Brain microvascular endothelial cell (primary cell): ENCODE measurements at regions not wholly inside any gene's neighbourhood (a gene's known extent, or its start where the extent isn't known, plus 50 kb on each side); places are given as distances from the start of the nearest gene placed in this dataset.

Experiments
- DNase-seq: peaks from one replicate; pipeline ENCODE4 v3.0.0-alpha.2; 2020
- H3K27ac ChIP-seq: fragments of 250-450 bp; sonication (Bioruptor Pico); 2 replicates; pipeline ENCODE4 v1.5.1; 2020; ENCODE audit warnings: mild to moderate bottlenecking, moderate library complexity
- H3K27me3 ChIP-seq: fragments of 250-450 bp; sonication (Bioruptor Pico); replicated peaks from 2 replicates; pipeline ENCODE4 v1.5.1; 2020; ENCODE audit warnings: mild to moderate bottlenecking
- H3K36me3 ChIP-seq: fragments of 250-450 bp; sonication (Bioruptor Pico); replicated peaks from 2 replicates; pipeline ENCODE4 v1.5.1; 2020; ENCODE audit warnings: mild to moderate bottlenecking
- H3K4me3 ChIP-seq: 2 replicates; pipeline ENCODE4 v1.5.1; 2011; ENCODE audit warnings: low read depth, mild to moderate bottlenecking, control low read depth, low read length, moderate library complexity
- in situ Hi-C: cut with HindIII; loops from 2 replicates; pipeline ENCODE4 v1.10.0; 2017; ENCODE audit warnings: low sequenced_read_pairs, low pct_ligation_motif_present
- TF ChIP-seq, protein P1 (sequence below): IDR thresholded peaks from 2 replicates; pipeline ENCODE4 v1.5.1; 2011; ENCODE audit warnings: low read depth, mild to moderate bottlenecking, moderate library complexity, low read length, control low read depth, inconsistent platforms; ENCODE audit errors: missing control alignments

- H3K27ac ChIP-seq = no peak overlapping the region
- no peaks in the 10 kb centered on the region for H3K36me3 ChIP-seq
- TF ChIP-seq, protein P1, sequence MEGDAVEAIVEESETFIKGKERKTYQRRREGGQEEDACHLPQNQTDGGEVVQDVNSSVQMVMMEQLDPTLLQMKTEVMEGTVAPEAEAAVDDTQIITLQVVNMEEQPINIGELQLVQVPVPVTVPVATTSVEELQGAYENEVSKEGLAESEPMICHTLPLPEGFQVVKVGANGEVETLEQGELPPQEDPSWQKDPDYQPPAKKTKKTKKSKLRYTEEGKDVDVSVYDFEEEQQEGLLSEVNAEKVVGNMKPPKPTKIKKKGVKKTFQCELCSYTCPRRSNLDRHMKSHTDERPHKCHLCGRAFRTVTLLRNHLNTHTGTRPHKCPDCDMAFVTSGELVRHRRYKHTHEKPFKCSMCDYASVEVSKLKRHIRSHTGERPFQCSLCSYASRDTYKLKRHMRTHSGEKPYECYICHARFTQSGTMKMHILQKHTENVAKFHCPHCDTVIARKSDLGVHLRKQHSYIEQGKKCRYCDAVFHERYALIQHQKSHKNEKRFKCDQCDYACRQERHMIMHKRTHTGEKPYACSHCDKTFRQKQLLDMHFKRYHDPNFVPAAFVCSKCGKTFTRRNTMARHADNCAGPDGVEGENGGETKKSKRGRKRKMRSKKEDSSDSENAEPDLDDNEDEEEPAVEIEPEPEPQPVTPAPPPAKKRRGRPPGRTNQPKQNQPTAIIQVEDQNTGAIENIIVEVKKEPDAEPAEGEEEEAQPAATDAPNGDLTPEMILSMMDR = no peak
- no peak for DNase-seq
- in situ Hi-C loops = no loop called here
- no peaks in the 10 kb centered on the region for H3K27me3 ChIP-seq
- no peak overlapping the region for H3K4me3 ChIP-seq
Measured at GRCh38 chr4:19146038-19146437, 1105.7 kb upstream of the SLIT2 start.

- TF ChIP-seq, protein P1 = no peak
- Histone ChIP-seq H3K36me3 (no peaks in the 10 kb centered on the region), H3K27me3 (no peaks in the 10 kb centered on the region), H3K27ac (no peak overlapping the region), H3K4me3 (no peak overlapping the region)
- no peak for DNase-seq
- in situ Hi-C loops = no loop called here
Measured at GRCh38 chr4:19135895-19136633, 1114.5 kb upstream of the LCORL start.

GRCh38 chr4:19134685-19135084 is 1113.1 kb upstream of the LCORL start:
- in situ Hi-C loops = no loop called here
- Histone ChIP-seq H3K27ac (no peak overlapping the region), H3K4me3 (no peak overlapping the region), H3K27me3 (no peaks in the 10 kb centered on the region), H3K36me3 (no peaks in the 10 kb centered on the region)
- no peak for DNase-seq
- TF ChIP-seq, protein P1 = no peak

DNA sequence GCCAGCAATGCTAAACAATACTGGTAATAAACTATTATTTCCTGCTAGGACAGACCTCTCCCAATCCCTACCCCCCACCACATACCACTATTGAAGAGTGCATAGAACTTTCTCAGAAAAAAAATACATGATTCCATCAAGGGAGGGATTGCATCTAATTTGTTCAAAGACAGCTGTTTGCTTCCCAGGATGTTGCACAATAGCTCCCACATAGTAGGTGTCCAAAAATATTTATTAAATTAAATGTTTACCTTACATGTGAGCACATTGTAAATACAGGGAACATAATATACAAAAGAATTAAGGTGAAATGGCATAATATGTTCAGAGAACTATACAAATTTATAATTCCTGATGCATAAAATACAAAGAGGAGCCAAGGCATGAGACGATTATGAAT is 1111.8 kb upstream of the LCORL start:
- no peaks in the 10 kb centered on the region for H3K36me3 ChIP-seq
- in situ Hi-C loops = no loop called here
- no peak overlapping the region for H3K27ac ChIP-seq
- no peaks in the 10 kb centered on the region for H3K27me3 ChIP-seq
- TF ChIP-seq, protein P1 = no peak
- H3K4me3 ChIP-seq = no peak overlapping the region
- DNase-seq = no peak

DNA sequence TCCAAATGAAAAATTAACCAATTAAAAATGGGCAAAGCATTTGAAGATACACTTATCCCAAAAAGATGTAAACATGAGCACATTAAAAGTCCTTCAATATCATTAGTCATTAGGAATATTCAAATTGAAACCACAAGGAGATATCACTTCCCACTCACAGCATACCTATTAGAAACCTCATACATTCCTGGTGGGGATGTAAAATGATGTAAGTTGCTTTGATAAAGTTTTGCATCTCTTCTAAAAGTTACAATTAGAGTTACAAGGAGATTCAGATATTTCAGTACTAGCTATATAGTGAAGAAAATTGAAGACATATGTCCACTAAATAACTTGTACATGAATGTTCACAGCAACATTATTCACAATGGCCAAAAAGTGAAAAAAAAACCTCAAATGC is 1109.3 kb upstream of the LCORL start:
- in situ Hi-C loops = no loop called here

More for the DNA sequence above, 1109.3 kb upstream of the LCORL start:
- no peaks in the 10 kb centered on the region for H3K36me3 ChIP-seq
- H3K27me3 ChIP-seq = no peaks in the 10 kb centered on the region
- no peak overlapping the region for H3K27ac ChIP-seq
- DNase-seq = peak; percentile 27
- no peak overlapping the region for H3K4me3 ChIP-seq
- TF ChIP-seq, protein P1 = no peak
